Activated gamma-delta T cell treated with anti-CD3 and anti-CD28 coated beads, Interleukin-2, amount 50 U/mL, for 16 hours (primary cell): ENCODE measurements at regions not wholly inside any gene's neighbourhood (a gene's known extent, or its start where the extent isn't known, plus 50 kb on each side); places are given as distances from the start of the nearest gene placed in this dataset.

Experiments
- DNase-seq: peaks from one replicate; pipeline ENCODE4 v3.0.0-alpha.2; 2020; ENCODE audit warnings: low read depth

DNA sequence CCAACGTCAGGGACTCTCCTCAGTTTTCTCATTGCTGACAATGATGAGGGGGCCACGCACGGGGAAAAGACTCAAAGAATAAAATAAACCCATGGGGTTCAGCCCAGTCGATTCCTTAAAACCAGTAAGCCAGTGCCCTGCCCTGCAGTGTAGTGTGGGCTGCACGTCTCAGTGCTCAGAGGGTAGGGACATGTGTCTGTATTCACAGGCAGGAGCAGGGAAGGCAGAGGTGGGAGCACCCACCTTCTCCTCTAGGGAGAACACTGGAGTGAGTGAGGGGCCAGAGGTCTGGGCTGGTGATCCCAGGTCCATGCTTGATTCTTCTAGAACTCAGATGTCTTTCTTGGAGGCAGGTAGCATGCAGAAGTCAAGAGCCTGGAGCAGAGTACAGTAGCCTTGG is 303.6 kb downstream of the MATN1 start:
- DNase-seq = no peak

DNA sequence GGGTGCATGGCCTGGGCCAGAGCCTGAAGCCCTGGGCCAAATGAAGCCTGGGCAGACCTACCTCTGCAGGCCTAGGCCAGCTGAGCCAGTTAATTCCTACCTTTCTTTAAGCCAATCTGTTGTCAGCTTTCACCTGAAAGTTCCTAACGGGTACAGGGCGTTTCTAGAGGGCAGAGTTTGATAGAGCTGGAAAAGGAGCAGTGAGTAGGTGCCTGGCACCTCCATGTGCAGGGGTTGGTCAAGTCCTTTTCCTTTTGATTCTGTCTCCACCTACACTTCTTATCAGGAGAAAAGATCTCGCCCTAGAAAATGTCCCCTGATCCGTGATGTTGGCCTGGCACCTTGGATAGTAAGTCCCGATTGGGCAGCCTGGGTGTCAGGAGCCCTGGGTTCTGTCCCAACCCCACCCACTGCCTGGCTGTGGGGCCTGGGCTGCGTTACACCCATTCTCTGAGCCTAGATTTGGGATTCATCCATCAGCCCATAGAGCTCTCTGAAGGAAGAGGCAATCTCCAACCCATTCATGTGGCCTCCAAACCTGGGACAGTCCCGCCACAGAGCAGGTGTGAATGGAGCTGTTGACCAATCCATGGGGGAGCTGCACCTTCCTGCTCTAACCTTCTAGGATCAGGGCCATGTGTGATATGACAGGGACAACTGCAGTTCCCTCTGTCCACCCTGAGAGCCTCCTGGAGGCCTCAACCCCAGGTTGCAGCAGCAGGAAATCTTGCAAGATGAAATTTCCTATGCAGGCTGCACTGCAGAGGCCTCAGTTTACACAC is 304.3 kb downstream of the MATN1 start:
- no peak for DNase-seq

DNA sequence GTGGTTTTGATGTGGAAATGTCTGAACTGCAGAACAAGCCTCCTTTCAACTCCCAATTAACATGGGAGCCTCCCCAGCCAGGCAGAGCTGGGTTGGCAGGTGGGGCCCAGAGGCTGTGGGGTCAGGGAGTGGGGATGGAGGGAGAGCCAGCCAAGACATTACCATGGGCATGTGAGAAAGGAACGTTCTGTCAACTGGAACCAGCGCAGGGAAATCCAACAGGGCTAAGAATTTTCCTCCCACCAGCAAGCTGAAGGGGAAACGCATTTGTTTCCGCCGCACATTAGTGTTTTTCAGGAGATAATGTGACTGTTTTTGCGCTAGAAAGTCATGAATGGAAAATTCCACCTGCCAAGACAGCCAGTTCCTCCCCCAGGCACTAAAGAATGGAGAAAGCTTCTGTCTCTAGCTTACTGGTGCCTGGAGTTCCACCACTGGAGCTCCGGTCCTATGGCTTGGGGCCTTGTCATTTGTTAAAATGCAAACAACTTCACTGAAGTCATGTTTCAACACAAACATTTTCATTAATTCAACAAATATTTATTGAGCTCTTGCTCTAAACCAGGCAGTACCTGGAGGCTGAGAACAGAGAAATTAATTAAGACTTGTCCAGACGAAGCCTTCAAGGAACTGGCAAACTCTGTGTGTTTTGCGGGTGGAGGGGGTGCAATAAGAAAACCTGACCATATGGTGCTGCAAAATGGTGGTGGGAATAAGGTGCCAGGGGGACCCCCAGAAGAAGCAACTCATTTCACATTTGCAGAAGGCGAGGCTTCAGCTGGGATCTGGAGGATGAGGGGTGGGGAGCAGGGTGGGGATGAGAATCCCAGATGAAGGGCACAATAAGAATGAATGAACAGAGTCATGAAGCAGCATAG is 305.1 kb downstream of the MATN1 start:
- DNase-seq = no peak

DNA sequence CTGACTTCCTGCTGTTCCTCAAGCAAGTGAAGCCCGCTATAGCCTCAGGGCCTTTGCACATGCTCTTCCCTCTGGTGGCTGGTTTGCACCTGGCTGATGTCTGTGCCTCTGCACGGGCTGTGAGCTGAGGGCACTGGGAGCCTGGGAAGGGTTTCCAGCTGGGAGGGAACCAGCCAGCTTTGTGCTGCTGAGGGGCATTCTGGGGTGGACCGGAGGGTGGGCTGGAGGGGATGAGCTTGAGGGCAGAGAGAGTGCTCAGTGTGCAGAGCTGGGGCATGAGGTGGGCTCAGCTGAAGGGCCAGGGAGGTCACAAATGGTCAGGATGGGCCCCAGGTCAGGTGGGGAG is 305.7 kb downstream of the MATN1 start:
- DNase-seq = no peak

DNA sequence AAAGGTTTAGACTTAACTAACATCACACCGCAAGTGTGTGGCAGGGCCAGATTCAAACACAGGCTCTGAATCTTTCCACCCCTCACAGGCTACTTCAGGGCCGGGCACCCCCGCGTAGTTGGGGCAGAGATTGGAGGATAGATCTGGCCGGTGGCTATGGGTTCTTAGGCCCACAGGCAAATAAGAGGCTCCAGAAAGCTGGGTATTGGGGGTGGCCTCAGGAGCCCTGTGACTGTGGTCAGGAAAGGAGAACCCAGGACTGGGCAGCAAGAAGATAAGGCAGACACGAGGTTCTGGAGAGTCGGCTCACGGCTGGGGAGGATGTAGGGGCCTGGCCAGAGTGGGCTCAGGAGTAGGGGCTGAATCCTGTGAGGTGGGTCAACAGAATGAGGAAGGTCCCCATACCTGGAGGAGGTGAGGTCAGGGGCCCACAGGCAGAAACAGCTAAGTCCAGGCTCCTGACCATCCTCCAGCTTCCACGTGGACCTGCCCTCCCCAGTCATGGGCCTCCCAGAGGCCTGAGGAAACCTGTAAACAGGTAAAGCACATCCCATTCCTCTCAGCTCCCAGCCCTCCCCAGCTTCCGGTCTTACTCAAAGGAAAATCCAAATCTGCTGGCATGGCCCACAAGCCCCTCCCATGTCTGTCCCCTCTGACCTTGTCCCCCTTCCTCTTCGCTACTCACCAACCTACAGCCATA is 306.2 kb downstream of the MATN1 start:
- DNase-seq = no peak

DNA sequence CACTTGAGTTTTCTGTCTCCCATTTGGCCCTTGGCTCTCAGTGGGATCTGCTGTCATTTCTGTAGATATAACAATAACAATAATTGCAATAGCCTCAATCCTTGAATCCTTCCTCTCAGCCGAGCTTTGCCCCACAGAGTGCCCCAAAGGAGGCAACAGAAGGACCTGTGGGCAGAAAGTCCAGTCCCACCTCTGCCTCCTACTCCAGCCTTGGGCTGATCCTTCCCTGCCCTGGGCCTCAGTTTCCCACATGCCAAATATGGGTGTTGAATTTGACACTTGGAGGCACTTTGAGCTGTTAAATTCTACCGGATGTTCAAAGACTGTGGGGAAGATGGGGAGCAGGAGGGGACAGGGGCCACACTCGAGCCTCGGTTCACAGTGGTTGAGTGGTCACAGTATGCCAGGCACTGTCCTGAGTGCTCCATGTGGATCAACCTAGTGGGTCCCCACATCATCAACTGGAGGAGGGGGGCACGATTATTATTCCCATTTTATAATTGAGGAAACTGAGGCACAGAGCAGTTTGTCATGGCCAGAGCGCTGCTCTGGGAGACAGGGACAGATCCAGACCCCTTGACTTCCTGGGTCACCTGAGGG is 307.1 kb downstream of the MATN1 start:
- no peak for DNase-seq

DNA sequence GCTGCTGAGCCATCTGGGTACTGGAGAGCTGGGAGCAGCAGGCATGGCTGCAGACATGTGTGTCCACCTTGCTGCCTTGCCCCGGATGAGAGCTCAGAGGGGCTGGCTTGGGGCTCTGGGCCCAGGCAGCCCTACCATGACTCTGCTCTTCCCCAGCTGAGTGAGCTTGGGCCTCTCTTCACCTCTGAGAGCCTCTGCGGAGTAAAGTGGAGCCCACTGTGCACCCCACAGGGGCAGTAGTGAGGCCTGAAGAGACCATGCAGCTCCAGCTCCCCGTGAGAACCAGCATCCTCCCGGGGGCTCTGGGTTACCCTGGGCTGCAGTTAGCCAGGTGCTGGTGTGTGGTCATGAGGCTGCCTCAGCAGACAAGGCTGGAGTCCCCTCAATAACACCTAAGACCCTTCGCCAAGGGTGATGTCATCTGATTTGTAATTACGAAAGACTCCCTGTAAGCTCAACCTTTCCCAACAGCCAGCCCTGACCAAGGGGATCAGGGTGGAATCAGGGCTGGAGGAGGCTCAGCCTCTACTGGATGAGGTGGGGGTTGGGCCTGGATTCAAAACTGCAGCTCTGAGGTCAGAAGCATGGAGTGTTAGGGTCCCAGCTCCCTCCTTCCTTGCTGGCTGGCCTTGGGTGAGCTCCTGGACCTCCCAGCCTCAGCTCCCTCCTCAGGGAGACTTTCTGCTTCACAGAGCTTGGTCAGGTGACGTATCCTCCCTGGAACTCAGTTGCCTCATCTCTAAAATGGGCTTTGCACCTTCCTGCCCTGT is 308.0 kb downstream of the MATN1 start:
- DNase-seq = no peak

DNA sequence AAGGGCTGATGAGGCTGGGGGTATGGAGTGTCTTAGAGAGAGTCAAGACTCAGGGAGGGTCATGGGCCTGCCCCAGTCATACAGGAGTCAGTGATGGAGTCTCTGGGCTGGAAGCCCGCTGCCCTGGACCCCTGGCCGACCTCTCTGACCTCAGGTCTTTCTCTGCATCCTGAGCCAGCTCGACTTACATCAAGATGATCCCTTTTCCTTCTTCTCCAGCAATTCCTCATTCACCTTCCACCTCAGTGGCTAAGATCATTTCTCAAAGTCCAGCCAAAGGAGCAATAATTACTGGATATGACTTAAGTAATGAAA is 308.6 kb downstream of the MATN1 start:
- DNase-seq = no peak

DNA sequence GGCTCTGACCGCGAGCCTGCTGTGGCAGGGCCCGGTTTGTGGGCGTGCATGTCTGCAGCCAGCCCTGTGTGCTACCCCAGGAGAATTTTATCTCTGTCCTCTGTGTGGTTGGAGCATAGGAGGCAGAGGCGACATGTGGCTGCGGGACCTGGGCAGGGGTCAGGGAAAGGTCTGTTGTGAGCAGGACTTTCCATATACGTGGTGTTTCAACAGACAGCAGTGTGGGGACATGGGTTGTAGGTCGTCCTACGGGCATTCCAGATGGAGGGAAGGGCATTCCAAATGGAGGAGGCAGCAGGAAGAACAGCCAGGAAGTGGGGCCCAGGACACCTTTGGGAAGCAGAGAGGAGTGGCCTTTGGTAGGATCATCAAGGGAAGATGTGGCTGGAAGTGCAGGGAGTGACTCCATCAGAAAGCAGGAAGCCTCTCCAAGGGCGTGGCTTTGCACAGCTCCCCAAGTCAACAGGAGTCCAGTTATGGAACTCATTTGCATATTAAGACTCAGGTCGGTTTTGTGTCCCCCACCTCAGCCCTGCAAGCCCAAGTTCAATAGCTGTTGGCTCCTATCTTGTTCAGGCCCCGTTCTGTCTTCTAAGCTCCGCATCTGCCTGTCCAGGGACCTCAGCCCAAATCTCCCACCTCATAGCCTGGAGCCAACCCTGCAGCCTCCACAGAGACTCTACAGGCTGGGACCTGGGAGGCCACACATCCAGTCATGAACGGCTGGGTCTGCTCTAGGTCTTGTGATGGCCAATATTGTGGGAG is 309.1 kb downstream of the MATN1 start:
- no peak for DNase-seq

DNA sequence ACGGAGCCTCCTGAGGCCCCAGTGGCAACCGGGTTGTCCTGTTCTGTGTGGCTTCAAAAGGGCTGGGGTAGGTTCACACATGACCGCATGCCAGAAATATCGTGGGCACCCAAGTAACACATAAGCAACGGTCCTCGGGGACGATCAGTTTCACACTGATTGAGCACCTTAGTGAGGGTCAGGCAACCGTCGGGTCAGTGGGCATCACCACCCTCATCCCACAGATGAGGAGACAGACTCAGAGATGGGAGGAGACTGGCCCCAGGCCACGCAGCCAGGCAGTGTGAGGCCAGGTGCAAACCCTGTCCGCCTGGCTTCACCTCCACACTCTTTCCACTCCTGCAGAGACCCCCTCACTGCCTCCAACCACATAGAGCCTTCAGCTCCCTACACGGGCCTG is 309.8 kb downstream of the MATN1 start:
- no peak for DNase-seq

DNA sequence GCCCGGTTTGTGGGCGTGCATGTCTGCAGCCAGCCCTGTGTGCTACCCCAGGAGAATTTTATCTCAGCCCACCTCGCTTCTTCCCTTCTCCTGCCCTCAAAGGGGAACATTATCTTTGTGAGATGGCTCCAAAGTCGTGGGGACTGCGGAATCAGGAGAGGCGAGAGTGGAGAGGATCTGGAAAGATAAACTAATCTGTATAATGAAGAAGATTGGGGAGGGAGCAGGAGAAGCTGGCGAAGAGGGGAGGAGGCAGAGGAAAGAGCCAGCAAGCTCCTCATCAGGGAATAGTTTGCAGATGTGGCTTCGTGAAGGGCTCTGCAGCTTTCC is 310.3 kb downstream of the MATN1 start:
- no peak for DNase-seq

DNA sequence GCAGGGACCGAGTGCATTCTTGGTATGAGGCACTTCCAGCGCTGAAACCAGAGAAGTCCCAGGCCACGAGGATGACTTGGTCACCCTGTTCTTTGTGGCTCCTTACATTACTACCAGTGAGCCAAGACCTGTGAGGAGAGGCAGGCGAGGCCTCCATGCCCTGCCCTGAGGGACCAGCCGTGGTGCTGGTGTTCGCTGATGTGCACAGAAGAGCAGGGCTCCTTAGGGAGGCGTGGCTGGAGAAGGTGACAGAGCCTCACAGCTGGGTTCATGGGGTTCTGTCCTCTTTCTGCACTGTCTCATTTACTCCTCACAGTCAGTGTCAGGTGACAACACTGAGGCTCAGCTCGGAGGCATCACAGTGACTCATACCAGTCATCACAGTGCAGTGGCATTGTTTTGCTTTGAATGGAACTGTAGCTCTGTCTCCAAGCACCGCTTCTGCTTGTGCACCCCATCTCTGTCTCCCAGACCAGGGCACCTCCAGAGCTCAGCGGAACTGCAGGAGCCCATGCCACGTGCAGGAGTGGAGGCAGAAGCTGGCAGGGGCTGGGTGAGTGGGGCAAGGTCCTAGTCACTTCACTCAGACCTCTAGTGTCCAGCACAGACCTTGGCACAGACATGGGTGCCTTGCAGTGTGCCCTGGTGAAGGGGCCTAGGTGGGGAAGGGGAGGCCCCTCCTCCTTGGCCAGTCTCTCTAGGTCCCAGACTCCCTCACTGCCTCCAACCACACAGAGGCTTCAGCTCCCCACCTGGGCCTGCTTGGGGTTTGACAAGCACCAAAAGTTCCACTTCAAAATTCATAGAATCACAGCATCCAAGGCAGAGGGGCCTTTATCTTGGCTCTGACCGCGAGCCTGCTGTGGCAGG is 310.9 kb downstream of the MATN1 start:
- no peak for DNase-seq

DNA sequence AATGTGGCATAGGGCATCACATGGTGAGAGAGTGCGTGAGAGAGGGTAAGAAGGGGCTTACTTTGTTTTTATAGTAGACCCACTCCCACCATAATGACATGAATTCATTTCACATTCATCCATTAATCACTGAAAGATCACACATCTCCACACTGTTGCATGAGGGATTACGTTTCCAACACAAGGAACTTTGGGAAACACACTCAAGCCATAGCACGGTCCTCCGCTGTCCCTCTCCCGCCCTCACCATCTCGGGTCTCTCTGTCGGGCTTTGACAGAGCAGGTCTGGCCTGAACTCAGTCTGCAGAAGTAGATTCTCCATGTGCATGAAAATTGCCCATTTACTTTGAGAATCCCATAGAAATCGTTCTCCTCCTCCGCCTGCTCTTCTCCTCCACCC is 312.2 kb downstream of the MATN1 start:
- no peak for DNase-seq

DNA sequence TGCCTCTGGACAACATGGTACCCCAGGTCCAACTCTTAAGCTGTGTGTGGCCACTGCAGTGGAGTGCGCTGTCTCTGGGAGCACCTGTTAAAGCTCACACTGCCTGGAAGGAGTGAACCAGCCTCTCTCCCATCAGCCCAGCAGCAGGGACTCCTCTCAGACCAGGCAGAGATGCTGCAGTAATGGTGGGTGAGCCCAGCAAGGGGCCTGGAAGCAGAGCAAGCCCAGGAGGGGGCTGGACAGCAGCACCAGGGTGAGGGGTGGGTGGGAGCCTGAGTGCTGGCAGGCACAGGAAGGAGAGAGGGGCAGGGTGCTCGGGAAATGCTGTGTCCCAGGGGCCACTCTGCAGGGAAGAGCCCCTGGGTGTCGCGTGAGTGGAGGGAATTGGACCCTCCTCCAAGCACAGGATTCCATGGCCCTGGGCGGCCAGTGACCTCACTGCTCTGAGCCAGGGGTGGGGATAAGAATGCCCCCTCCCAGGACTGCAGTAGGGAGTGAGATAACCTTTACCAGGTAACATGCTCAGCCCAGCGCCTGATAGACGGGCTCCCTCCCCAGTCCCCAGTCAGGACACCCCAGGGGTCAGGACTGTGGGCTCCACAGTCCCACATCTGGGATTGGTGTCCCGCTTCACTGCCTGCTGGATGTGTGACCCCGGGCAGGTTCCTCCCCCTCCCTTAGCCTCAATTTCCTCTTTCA is 313.1 kb downstream of the MATN1 start:
- DNase-seq = no peak

DNA sequence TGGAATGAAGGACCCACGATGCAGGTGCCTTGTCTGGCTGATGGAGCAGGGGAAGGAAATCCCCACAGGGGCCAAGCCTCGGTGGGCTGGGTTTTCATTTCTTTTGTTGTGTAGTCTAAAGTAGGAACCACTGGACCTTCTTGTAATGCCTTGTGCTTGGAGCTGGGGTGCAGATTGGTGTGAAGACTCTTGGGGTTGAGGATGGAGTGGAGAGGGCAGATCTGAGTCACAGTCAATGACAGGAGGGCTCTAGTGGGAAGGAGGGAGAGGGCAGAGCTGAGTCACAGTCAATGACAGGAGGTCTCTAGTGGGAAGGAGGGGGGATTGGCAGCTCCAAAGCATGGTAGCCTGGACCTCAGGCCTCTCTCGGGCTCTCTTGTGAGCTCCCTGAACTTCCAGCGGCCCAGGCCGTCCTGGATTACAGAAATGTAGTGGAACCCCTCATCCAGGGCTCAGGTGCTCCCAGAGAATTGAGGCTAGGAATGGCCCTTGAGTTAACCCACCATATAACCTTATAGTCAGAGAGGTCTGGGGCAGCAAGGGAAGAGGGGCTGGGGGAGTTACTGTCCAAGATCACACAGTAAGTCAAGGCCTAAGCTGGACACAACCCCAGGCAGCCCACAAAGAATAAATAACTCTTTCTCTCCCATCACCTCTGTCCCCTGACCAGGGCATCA is 313.8 kb downstream of the MATN1 start:
- DNase-seq = no peak

DNA sequence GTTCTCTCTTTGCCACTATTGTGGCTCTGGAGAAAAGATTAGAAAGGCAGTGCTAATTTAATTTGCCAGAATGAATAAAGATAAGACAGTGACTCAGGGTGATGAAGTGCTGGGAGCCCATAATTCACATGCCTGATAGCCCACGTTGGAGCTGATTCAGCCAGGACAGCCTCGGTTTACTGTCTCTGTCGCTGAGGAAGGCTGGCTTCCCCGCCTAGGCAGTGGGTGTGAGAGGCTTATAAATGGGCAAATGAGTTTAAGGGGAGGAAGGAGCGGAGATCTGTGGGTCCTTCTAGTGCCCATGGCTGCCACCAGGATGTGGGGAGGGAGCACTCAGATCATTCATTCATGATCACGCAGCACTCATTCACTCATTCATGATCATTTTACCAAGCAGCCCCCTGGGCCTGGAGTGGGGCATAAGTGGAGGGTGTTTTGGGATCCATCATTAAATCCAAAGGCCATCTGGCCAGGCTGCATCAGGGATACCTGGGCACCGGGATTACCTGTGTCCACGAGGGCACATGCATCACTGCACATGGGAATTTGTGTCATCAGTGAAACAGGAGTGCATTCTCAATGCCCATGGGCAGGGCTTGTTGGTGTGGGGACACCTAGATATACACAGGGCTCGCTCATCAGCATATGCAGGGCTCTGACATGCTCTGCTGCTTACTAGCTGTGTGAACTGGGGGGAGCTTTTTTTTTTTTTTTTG is 315.4 kb downstream of the MATN1 start:
- no peak for DNase-seq

DNA sequence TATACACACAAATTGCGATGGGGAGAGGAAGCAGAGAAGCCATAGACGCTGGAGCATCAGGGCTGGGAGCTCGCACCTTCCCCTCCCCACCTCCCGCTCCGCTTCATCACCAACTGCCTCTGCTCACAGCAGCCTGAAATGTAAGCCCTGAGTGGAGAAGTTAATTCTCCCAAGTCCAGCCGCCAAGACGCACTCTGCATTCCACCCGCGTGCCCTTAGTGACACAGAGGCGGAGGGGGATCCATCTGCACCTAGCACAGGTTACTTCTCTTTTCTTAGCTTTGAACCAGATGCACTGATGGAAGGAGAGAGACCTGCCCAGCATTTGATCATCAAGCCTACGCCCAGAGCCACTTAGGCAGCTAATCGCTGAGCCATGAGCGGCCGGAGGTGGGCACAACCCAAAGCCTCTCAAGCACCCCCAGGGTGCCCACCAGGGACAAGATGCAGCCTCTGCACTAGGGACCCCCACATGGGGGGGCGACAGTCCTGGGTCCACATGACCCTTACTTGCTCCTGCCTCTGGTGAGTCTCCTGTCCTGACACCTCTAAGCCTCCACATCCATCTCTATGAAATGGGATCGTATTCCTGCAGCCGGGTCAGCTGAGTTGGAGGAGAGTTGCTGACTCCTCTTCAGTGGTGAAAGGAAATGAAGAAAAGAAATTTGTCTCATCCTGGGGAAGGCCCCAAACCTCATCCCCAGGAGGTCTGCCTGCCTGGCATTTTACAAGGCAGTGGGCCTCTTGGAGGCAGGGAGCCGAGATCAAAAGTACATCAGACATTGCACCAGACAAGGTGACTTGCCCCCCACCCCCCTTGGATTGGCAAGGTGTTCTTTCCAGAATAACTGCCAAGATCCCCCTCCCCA is 316.2 kb downstream of the MATN1 start:
- no peak for DNase-seq
